Astrocyte (in vitro differentiated cells and primary cell): ENCODE measurements at regions not wholly inside any gene's neighbourhood (a gene's known extent, or its start where the extent isn't known, plus 50 kb on each side); places are given as distances from the start of the nearest gene placed in this dataset.

Source experiments
- DNase-seq: peaks from one replicate; pipeline ENCODE4 v3.0.0-alpha.2; 2010; ENCODE audit warnings: low read depth
- FAIRE-seq: peaks from 2 replicates; lab custom pipeline; 2011; peaks lifted over from hg19 to GRCh38; lab: Jason Lieb, UNC
- H2AFZ ChIP-seq: 2 replicates; pipeline ENCODE4 v1.6.0; 2012; ENCODE audit warnings: low read depth, low read length, inconsistent platforms
- H3K27ac ChIP-seq: 2 replicates; pipeline ENCODE4 v1.5.1; 2011; ENCODE audit warnings: low read depth, low read length, inconsistent platforms
- H3K27me3 ChIP-seq: 2 replicates; pipeline ENCODE4 v1.6.0; 2011; ENCODE audit warnings: low read length, inconsistent platforms; ENCODE audit not compliant: insufficient read depth
- H3K36me3 ChIP-seq: 2 replicates; pipeline ENCODE4 v1.5.1; 2011; ENCODE audit warnings: low read length, inconsistent platforms; ENCODE audit not compliant: insufficient read depth
- H3K4me1 ChIP-seq: 2 replicates; pipeline ENCODE4 v1.5.1; 2011; ENCODE audit warnings: low read length, inconsistent platforms; ENCODE audit not compliant: insufficient read depth
- H3K4me2 ChIP-seq: 2 replicates; pipeline ENCODE4 v1.6.0; 2012; ENCODE audit warnings: low read length, inconsistent platforms
- H3K4me3 ChIP-seq: 2 replicates; pipeline ENCODE4 v1.5.1; 2011; ENCODE audit warnings: low read depth, mild to moderate bottlenecking, low read length, inconsistent platforms; ENCODE audit not compliant: insufficient read depth
- H3K79me2 ChIP-seq: 2 replicates; pipeline ENCODE4 v1.6.0; 2012; ENCODE audit warnings: mild to moderate bottlenecking, low read length, inconsistent platforms; ENCODE audit not compliant: insufficient read depth
- H3K9ac ChIP-seq: 2 replicates; pipeline ENCODE4 v1.6.0; 2012; ENCODE audit warnings: mild to moderate bottlenecking, low read length, inconsistent platforms
- H3K9me3 ChIP-seq: 2 replicates; pipeline ENCODE4 v1.5.1; 2012; ENCODE audit warnings: low read depth, mild to moderate bottlenecking, low read length, inconsistent platforms; ENCODE audit not compliant: insufficient read depth
- H4K20me1 ChIP-seq: 2 replicates; pipeline ENCODE4 v1.6.0; 2012; ENCODE audit warnings: low read length, inconsistent platforms; ENCODE audit not compliant: insufficient read depth
- H3K27ac Mint-ChIP-seq: one replicate; pipeline ENCODE4 v1.8.0; 2021; ENCODE audit warnings: mild to moderate bottlenecking, mixed read lengths; ENCODE audit not compliant: unreplicated experiment
- H3K27me3 Mint-ChIP-seq: one replicate; pipeline ENCODE4 v1.8.0; 2021; ENCODE audit warnings: low read depth, mixed read lengths; ENCODE audit not compliant: unreplicated experiment
- H3K36me3 Mint-ChIP-seq: one replicate; pipeline ENCODE4 v1.8.0; 2021; ENCODE audit warnings: low read depth, mixed read lengths; ENCODE audit not compliant: unreplicated experiment
- H3K4me1 Mint-ChIP-seq: one replicate; pipeline ENCODE4 v1.8.0; 2021; ENCODE audit warnings: low read depth, mixed read lengths; ENCODE audit not compliant: unreplicated experiment
- H3K4me3 Mint-ChIP-seq: one replicate; pipeline ENCODE4 v1.8.0; 2021; ENCODE audit warnings: mild to moderate bottlenecking, moderate library complexity, mixed read lengths; ENCODE audit not compliant: unreplicated experiment
- H3K9me3 Mint-ChIP-seq: one replicate; pipeline ENCODE4 v1.8.0; 2021; ENCODE audit warnings: mild to moderate bottlenecking, mixed read lengths; ENCODE audit not compliant: unreplicated experiment
- CTCF ChIP-seq: IDR thresholded peaks from 2 replicates; pipeline ENCODE4 v1.5.1; 2011; ENCODE audit warnings: low read depth, mild to moderate bottlenecking, inconsistent platforms, low read length, moderate library complexity; ENCODE audit not compliant: insufficient read depth
- EZH2 ChIP-seq: IDR thresholded peaks from 2 replicates; pipeline ENCODE4 v1.6.1; 2012; ENCODE audit warnings: mild to moderate bottlenecking, low read length, inconsistent platforms; ENCODE audit not compliant: insufficient read depth

- TF ChIP-seq EZH2: no peak
- no peak for TF ChIP-seq CTCF
- H3K4me3 ChIP-seq: no peak overlapping the region
- H2AFZ ChIP-seq: no peak overlapping the region
- DNase-seq (no peak), FAIRE-seq (no peak)
- no peaks in the 10 kb centered on the region for H3K36me3 ChIP-seq
- no peaks in the 10 kb centered on the region for H4K20me1 ChIP-seq
- H3K27me3 ChIP-seq: no peaks in the 10 kb centered on the region
- Mint-ChIP-seq H3K4me1 (no peaks in the 10 kb centered on the region), H3K27me3 (peaks cover 20% of the 10 kb centered on the region), H3K9me3 (peaks cover 3% of the 10 kb centered on the region), H3K36me3 (no peaks in the 10 kb centered on the region), H3K4me3 (no peak overlapping the region), H3K27ac (no peak overlapping the region)
- no peaks in the 10 kb centered on the region for H3K79me2 ChIP-seq
- no peak overlapping the region for H3K4me2 ChIP-seq
- no peaks in the 10 kb centered on the region for H3K9me3 ChIP-seq
- no peak overlapping the region for H3K9ac ChIP-seq
- no peaks in the 10 kb centered on the region for H3K4me1 ChIP-seq
- no peak overlapping the region for H3K27ac ChIP-seq
These were observed 147.2 kb downstream of the UTP18 start for GRCh38 chr17:51407576-51407975.

- Mint-ChIP-seq H3K9me3 (peaks cover 2% of the 10 kb centered on the region), H3K4me1 (peaks cover 5% of the 10 kb centered on the region), H3K36me3 (no peaks in the 10 kb centered on the region), H3K27ac (no peak overlapping the region), H3K4me3 (no peak overlapping the region), H3K27me3 (peaks cover 6% of the 10 kb centered on the region)
- H2AFZ ChIP-seq: no peak overlapping the region
- no peaks in the 10 kb centered on the region for H3K9me3 ChIP-seq
- H3K79me2 ChIP-seq: no peaks in the 10 kb centered on the region
- H3K27me3 ChIP-seq: no peaks in the 10 kb centered on the region
- no peak overlapping the region for H3K9ac ChIP-seq
- FAIRE-seq (no peak), DNase-seq (no peak)
- no peak overlapping the region for H3K4me2 ChIP-seq
- no peak overlapping the region for H3K27ac ChIP-seq
- no peaks in the 10 kb centered on the region for H3K4me1 ChIP-seq
- H4K20me1 ChIP-seq: no peaks in the 10 kb centered on the region
- no peak overlapping the region for H3K4me3 ChIP-seq
- TF ChIP-seq EZH2: no peak
- no peak for TF ChIP-seq CTCF
- no peaks in the 10 kb centered on the region for H3K36me3 ChIP-seq
These were observed 159.1 kb downstream of the UTP18 start for GRCh38 chr17:51419476-51419875.

GRCh38 chr17:51421525-51421924 is 161.2 kb downstream of the UTP18 start:
- TF ChIP-seq CTCF (no peak), EZH2 (no peak)
- DNase-seq: no peak
- Histone ChIP-seq H3K4me3 (no peak overlapping the region), H2AFZ (no peak overlapping the region), H3K4me2 (no peak overlapping the region), H3K79me2 (no peaks in the 10 kb centered on the region), H4K20me1 (no peaks in the 10 kb centered on the region), H3K27me3 (no peaks in the 10 kb centered on the region), H3K4me1 (no peaks in the 10 kb centered on the region), H3K27ac (no peak overlapping the region), H3K9me3 (no peaks in the 10 kb centered on the region), H3K36me3 (no peaks in the 10 kb centered on the region), H3K9ac (no peak overlapping the region)
- H3K4me1 Mint-ChIP-seq: peaks cover 5% of the 10 kb centered on the region
- no peak overlapping the region for H3K27ac Mint-ChIP-seq
- no peak for FAIRE-seq
- no peak overlapping the region for H3K4me3 Mint-ChIP-seq
- peaks cover 8% of the 10 kb centered on the region for H3K27me3 Mint-ChIP-seq
- peaks cover 2% of the 10 kb centered on the region for H3K9me3 Mint-ChIP-seq
- H3K36me3 Mint-ChIP-seq: no peaks in the 10 kb centered on the region
